Choroid plexus epithelial cell (primary cell): ENCODE measurements at regions not wholly inside any gene's neighbourhood (a gene's known extent, or its start where the extent isn't known, plus 50 kb on each side); places are given as distances from the start of the nearest gene placed in this dataset.
A peak's percentile ranks its signal among the peaks of the same experiment; 100 is the strongest.

Source experiments
- DNase-seq: peaks from one replicate; pipeline ENCODE4 v3.0.0-alpha.2; 2010; ENCODE audit warnings: low read depth
- H3K4me3 ChIP-seq: 2 replicates; pipeline ENCODE4 v1.5.1; 2011; ENCODE audit warnings: low read depth, mild to moderate bottlenecking, control low read depth, low read length, moderate library complexity
- CTCF ChIP-seq: conservative IDR thresholded peaks from 2 replicates; pipeline ENCODE4 v1.5.1; 2011; ENCODE audit warnings: low read depth, mild to moderate bottlenecking, control low read depth, inconsistent platforms, low read length, moderate library complexity

GRCh38 chr4:120299631-120300030 is 233.0 kb upstream of the MAD2L1 start:
- no peak for DNase-seq
- no peak for TF ChIP-seq CTCF
- H3K4me3 ChIP-seq, result no peak overlapping the region

GRCh38 chr4:120293341-120293740 is 226.7 kb upstream of the MAD2L1 start:
- no peak overlapping the region for H3K4me3 ChIP-seq
- TF ChIP-seq CTCF, result no peak
- peak; percentile 18 for DNase-seq

- H3K4me3 ChIP-seq, result no peak overlapping the region
- TF ChIP-seq CTCF, result no peak
- no peak for DNase-seq
These were observed 224.9 kb upstream of the MAD2L1 start for GRCh38 chr4:120291541-120291940.

- no peak for TF ChIP-seq CTCF
- DNase-seq, result no peak
- H3K4me3 ChIP-seq, result no peak overlapping the region
These were observed 223.9 kb upstream of the MAD2L1 start for GRCh38 chr4:120290553-120290952.

GRCh38 chr4:120286813-120287212 is 220.2 kb upstream of the MAD2L1 start:
- DNase-seq, result no peak
- no peak overlapping the region for H3K4me3 ChIP-seq
- peak; percentile 13 for TF ChIP-seq CTCF

- DNase-seq, result no peak
- no peak for TF ChIP-seq CTCF
- no peak overlapping the region for H3K4me3 ChIP-seq
These were observed 214.9 kb upstream of the MAD2L1 start for GRCh38 chr4:120281581-120281980.

- no peak overlapping the region for H3K4me3 ChIP-seq
- no peak for DNase-seq
- TF ChIP-seq CTCF, result no peak
These were observed 210.7 kb upstream of the MAD2L1 start for GRCh38 chr4:120277391-120277790.
